WTC11 (cell line): ENCODE measurements at regions not wholly inside any gene's neighbourhood (a gene's known extent, or its start where the extent isn't known, plus 50 kb on each side); places are given as distances from the start of the nearest gene placed in this dataset.

Experiments
- ATF1 ChIP-seq: sonication (generic); formaldehyde crosslinking; IDR thresholded peaks from 2 replicates; pipeline ENCODE4 v1.8.1; 2023; ENCODE audit warnings: mild to moderate bottlenecking, moderate library complexity, missing genetic modification reagents
- ATF3 ChIP-seq: sonication (generic); formaldehyde crosslinking; conservative IDR thresholded peaks from 2 replicates; pipeline ENCODE4 v1.8.1; 2022; ENCODE audit warnings: mild to moderate bottlenecking, missing genetic modification reagents
- CREB1 ChIP-seq: sonication (generic); formaldehyde crosslinking; IDR thresholded peaks from 2 replicates; pipeline ENCODE4 v1.8.0; 2023; ENCODE audit warnings: mild to moderate bottlenecking, missing genetic modification reagents
- CREM ChIP-seq: sonication (generic); formaldehyde crosslinking; IDR thresholded peaks from 2 replicates; pipeline ENCODE4 v1.8.1; 2022; ENCODE audit warnings: mild to moderate bottlenecking, missing genetic modification reagents, moderate library complexity
- CTCF ChIP-seq: fragments of 200-600 bp; IDR thresholded peaks from 2 replicates; pipeline ENCODE4 v1.8.0; 2022; ENCODE audit warnings: antibody characterized with exemption
- ESRRA ChIP-seq: sonication (generic); formaldehyde crosslinking; IDR thresholded peaks from 2 replicates; pipeline ENCODE4 v1.8.1; 2022; ENCODE audit warnings: mild to moderate bottlenecking, missing genetic modification reagents, borderline replicate concordance
- IRF2 ChIP-seq: sonication (generic); formaldehyde crosslinking; IDR thresholded peaks from 2 replicates; pipeline ENCODE4 v1.8.0; 2022; ENCODE audit warnings: low read depth, missing genetic modification reagents, borderline replicate concordance
- JUN ChIP-seq: sonication (generic); formaldehyde crosslinking; IDR thresholded peaks from 2 replicates; pipeline ENCODE4 v1.8.0; 2023; ENCODE audit warnings: mild to moderate bottlenecking, missing genetic modification reagents
- NFYB ChIP-seq: sonication (generic); formaldehyde crosslinking; conservative IDR thresholded peaks from 2 replicates; pipeline ENCODE4 v1.8.0; 2022; ENCODE audit warnings: low read depth, missing genetic modification reagents
- NR3C1 ChIP-seq: sonication (generic); formaldehyde crosslinking; conservative IDR thresholded peaks from 2 replicates; pipeline ENCODE4 v1.8.1; 2023; ENCODE audit warnings: low read depth, mild to moderate bottlenecking, missing genetic modification reagents
- SP1 ChIP-seq: sonication (generic); formaldehyde crosslinking; conservative IDR thresholded peaks from 2 replicates; pipeline ENCODE4 v1.8.1; 2022; ENCODE audit warnings: missing genetic modification reagents
- USF2 ChIP-seq: sonication (generic); formaldehyde crosslinking; IDR thresholded peaks from 2 replicates; pipeline ENCODE4 v1.8.1; 2023; ENCODE audit warnings: mild to moderate bottlenecking, missing genetic modification reagents, moderate library complexity

- no peak for TF ChIP-seq JUN
- no peak for TF ChIP-seq CTCF
- TF ChIP-seq CREM (CRISPR knock-in tag) = no peak
- no peak for TF ChIP-seq NFYB (CRISPR knock-in tag)
- no peak for TF ChIP-seq ATF3
- no peak for TF ChIP-seq USF2 (CRISPR knock-in tag)
- TF ChIP-seq SP1 = no peak
- no peak for TF ChIP-seq IRF2 (CRISPR knock-in tag)
- no peak for TF ChIP-seq NR3C1
- no peak for TF ChIP-seq CREB1
- TF ChIP-seq ESRRA = no peak
- no peak for TF ChIP-seq ATF1 (CRISPR knock-in tag)
Measured at GRCh38 chr5:144015961-144016360, 154.5 kb downstream of the YIPF5 start.
